Fibroblast of peridontal ligament (primary cell): ENCODE measurements at regions not wholly inside any gene's neighbourhood (a gene's known extent, or its start where the extent isn't known, plus 50 kb on each side); places are given as distances from the start of the nearest gene placed in this dataset.
A peak's percentile ranks its signal among the peaks of the same experiment; 100 is the strongest.
"Not testable (repeated sequence)": the region's sequence is repeated elsewhere in the genome, so short reads cannot be mapped to it uniquely, and the experiment has no call there.

Source experiments
- DNase-seq: peaks from one replicate; pipeline ENCODE4 v3.0.0-alpha.2; 2010; ENCODE audit errors: extremely low read depth

- no peak for DNase-seq
Measured at GRCh38 chr7:42722198-42722597, 189.7 kb downstream of the C7orf25 start.

DNA sequence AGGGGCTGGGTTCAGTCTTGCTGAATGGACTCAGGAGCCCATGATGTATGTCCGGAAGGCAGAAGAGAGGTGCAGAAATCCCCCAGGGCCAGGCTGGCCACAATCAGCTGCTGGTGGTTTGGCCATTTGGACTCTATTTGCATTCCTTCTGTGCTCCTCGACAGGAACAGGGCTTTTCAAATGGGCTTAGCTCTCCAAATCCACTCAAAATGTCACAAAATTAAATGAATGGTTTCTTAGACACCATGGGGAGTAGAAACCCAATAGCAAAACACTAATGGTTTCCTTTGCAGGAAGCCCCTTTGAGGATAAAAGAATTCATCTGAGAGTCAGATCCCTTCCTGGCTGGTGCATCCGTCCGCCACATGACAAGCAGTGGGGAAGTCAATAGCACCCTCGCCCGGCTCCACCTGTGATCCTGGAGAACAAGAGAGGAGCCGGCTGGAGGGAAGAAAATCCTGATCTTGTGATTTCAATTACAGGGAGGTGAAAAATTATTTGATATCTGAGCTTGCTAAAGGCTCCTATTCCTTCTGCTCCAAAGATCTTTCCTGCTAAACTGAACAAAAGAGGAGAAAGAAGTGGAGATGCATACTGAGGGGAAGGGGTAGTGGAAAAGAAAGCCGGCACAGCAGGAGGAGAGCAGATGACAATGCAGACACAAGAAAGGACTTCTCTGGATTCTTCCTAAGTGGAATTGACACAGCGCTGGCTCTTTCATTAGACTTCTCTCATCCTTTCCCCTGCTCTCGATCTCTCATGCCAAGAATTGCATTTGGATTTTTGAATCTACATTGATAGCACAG lies 190.7 kb downstream of the C7orf25 start:
- DNase-seq = no peak

GRCh38 chr7:42720012-42720411 lies 191.9 kb downstream of the C7orf25 start:
- DNase-seq = no peak

DNA sequence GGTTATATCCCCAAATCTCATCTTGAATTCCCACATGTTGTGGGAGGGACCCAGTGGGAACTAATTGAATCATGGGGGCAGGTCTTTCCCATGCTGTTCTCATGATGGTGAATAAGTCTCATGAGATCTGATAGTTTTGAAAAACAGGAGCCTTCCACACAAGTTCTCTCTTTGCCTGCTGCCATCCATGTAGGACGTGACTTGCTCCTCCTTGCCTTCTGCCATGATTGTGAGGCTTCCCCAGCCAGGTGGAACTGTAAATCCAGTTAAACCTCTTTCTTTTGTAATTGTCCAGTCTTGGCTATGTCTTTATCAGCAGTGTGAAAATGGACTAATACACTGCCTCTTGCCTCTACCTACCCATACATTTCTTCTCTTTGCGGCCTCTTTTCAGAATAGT lies 193.4 kb downstream of the C7orf25 start:
- DNase-seq = not testable (repeated sequence)

GRCh38 chr7:42714356-42714755 lies 197.5 kb downstream of the C7orf25 start:
- DNase-seq = no peak

- DNase-seq = no peak
Measured at GRCh38 chr7:42709284-42709683, 202.6 kb downstream of the C7orf25 start.

DNA sequence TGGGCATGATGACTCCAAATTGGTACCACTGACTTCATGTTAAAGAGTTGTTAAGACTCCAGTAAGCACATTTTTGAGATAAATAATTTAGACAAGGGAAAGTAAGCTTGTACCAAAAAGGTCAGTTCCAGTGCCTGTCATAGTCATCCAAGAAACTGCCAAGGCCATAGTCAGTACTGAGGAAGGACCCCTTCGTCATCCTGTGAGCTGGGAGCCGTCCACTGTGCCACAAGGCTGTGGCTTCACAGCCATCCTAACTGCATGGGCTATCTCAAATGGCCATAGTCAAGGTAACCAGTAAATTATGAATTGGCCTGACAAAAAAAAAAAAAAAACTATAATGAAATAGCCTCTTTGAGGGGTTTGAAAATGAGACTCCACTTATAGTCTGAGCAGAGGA lies 207.2 kb downstream of the C7orf25 start:
- DNase-seq = no peak

DNA sequence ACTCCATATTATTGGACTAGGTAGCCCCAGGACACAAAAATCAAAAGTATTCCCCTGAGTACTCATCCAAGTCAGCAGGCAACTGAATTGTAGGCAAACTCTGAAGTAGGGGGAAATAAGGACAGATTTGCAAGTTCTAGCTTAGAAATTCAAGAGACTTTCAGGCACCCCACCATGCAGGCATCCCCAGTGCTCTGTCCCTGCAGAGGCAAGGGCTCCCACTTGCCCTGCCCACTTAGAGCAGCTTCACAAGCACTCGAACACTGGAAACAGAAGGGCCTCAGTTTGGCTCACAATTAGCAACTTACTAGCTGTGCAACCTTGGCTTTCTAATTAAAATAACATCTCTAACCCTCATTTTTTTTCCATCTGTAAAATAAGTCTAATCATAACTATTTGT lies 209.2 kb downstream of the C7orf25 start:
- DNase-seq = no peak

DNA sequence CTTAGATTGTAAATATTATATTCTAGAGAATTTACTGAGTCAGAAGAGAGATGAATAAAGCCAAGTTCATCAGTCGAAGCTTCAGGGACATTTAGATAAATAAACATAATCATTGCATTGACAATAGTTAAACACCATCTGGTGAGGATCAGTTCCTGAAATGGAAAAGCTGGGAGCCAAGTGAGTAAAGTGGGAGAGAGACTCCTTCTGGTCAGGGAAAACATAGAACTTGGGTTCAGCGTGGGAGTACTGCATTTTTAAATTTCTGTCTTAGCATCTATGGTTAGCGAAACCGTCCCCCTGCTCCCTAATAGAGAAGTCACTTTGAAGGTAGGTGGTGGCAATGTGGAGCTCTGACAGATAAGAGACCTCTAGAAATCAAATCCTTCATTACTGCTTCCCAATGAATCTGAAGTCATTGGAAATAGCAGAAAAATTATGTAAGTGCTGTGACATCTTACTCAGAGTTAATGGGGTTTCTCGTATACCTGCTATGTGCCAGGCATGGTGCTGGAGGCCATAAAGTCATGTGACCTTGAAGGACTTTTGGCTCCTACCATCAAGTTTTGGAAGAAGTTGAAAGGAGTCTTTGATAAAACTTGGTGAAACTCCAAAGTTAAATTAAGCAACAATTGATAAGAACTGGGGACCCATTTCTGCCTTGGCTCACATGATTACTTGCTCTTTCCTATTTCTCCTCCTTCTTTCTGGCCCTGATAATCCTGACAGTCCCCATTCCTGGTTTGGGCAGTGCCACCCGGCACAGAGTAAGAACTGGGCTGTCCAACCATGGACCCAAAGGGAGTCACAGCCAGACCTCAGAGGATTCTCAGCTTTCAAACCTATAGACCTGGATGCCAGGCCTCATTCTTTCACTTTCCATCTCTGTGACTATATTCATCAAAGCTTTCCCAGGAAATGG lies 211.2 kb downstream of the C7orf25 start:
- peak; percentile 41 for DNase-seq

- no peak for DNase-seq
Measured at GRCh38 chr7:42699380-42700178, 212.3 kb downstream of the C7orf25 start.

GRCh38 chr7:42698600-42699374 lies 213.1 kb downstream of the C7orf25 start:
- no peak for DNase-seq

DNA sequence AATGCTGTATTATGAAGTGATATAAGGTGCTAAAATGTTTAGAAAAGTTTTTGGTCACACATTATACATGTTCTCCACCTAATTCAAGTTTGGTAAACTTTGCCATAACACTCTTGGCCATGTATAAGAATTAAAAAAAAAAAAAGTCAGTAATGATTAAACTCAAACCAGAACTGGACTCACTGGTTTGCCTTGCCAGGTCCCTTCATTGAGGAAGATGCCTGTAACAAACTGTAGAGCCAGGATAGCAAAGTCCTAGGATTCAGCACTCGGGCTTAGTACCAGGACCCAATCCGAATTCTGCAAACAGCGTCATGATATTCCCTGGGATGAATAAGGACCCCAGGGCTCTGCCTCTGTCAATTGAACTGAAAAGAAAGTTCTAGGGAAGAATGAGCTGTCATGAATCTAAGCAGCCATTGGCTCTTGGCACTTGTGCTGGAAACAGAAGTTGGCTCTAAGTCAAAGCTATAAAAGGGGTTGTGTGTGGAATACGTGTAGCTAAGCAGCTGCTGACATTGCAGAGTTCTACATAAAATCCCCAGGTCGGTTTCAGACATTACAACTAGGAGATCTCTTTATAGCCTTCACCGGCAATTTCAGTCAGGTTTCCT lies 216.9 kb downstream of the C7orf25 start:
- DNase-seq = no peak

DNA sequence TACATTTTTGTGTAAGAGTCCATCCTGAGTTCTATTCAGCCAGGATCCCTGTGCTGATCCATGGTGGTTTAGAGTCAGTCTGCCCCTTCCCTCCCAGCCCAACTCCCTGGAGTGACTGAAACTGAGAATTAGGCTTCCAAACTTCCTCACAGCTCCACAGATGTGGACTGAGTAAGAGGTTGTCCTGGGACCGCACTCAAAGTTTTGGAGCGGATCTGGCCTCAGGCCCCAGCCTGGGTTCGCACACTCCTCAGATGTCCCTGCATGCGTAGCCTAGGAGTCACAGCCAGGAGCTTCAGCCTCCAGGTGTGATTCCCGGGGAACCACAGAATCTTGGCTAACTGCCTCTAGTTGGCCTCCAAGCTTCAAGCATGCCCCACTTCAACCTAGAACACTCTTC lies 218.1 kb downstream of the C7orf25 start:
- DNase-seq = no peak

DNA sequence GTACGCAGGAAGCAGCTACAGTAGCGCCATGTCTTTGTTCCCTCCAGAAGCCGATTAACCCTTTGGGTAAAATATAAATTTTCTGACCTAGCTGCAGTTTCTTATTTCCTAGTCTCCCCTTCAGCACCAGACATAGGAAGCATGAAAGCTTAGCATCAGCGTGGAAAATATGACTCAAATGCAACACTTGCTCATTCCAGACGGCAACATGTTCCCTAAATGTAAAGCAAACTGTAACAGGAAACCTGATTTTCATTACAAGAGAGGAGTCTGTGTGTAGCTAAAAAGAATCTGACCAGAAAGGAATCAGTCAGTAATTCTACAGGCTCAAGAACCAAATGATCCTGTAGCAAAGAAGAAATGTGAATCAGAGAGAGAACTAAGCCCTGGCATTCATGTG lies 219.2 kb downstream of the C7orf25 start:
- peak; percentile 56 for DNase-seq

DNA sequence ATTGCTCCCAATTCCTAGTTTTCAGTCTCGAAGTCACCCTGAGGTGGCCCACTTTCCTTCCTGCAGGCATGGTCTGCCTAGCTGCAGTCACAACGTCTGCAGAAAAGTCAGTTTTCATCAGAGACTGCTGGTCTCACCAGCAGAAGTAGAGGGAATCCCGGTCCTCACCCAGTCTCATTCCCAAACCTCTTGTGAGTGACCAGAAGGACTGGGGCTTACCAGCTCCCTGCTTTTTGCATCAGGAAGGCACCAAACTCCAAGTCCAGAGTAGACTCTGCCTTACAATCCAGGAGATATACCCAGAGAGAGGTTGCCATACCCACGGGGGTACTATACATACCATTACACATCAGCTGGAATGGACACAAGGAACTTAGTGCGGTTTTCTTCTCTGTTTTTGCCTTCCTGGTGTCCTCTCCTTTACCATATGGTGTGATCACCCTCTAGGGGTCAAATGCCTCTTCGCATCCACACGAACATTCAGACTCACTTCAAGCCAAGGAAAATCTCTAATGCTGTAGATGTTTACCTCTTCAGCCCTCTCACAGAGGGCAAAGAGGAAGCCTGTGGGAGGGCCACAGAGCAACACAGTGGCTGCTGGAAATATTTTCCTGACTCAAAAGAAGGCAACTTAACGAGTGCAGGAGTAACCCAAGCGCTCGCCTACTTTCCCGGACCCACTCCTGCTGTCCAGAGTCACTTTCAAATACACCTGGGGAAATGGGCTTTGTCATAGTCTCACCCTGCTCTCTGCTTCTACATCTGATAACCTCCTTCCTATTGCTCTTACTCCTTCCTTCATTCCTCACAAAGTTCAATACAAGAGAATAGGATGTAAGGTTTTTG lies 220.9 kb downstream of the C7orf25 start:
- DNase-seq = peak; percentile 68

DNA sequence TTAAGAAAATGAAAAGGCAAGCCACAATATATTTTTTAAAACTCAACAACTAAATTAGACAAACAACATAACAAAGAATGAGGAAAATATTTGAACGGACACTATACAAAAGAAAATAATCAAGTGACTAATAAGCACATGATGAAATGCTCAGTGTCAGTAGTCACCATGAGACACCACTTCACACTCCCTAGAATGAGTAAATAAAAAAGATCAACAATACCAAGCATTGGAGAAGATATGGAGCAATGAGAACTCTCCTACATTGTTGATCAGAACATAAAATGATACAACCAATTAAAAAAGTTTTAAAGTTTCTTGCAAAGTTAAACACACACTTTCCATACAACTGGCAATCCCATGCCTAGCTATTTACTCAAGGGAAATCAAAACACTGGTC lies 222.2 kb downstream of the C7orf25 start:
- no peak for DNase-seq

- DNase-seq = no peak
Measured at GRCh38 chr7:42688056-42688371, 223.9 kb downstream of the C7orf25 start.

DNA sequence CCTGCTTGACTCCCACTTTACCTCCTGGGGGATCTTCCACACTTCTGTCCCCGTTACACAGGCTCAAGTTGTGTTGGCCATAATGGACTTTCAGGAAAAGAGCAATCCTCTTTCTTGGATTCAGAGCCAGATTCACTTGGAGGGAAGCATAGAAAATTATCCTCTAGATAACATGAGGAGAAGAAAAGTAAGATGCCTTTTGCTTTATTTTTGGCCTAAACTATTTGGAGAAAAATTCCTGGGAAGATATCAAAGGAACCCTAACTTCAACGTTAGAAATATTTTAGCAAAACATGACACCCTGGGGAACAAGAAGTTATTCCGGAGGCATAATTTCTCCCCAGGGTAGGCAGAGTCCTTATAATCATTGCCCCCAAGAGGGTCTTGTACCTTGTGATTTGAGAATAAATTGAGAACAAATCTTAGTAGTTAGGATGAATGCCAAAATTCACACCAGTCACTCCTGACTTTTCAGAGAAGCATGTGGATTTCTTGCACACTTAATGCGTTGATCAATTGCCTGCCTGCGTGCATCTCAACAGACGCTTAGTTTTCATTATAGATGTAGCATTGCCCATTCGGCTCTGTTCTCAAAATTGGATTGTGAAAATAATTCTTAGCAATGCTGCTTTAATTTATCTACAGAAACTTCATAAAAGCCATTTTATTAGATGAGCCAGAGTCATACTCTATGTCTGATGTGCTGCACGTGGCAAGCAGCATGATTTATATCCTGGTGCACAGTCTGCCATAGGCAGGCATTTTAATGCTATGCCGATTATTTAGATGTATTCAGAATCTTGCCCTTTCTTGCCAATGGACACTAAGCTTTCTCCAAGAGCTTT lies 224.4 kb downstream of the C7orf25 start:
- DNase-seq = no peak

DNA sequence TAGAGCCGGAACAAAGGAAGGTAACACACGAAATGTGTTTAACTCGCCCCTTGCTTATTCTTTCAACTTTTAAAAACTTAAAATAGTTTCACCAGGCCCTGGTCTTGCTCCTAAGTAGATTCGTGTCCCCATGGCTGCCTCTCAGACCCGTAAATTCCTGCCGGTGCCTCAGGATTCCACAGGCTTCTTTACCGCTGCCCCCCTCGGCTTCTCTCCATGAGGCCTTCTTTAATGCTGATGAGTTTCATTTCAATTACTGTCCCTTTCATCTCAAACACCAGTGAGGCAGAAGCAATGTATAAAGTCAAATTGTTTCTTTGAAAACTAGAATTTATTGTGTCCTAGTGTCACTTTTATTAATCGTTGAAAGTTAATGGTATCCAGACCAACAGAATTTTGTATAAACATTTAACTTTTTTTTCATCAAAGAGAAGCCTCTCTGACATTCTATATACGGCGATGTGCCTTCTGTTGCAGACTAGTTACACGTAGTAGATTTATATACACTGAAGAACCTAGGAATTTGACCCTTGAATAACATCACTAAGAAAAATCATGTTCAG lies 225.2 kb downstream of the C7orf25 start:
- DNase-seq = no peak
